ENCODE measurements at regions not wholly inside any gene's neighbourhood (a gene's known extent, or its start where the extent isn't known, plus 50 kb on each side); places are given as distances from the start of the nearest gene placed in this dataset.

DNA sequence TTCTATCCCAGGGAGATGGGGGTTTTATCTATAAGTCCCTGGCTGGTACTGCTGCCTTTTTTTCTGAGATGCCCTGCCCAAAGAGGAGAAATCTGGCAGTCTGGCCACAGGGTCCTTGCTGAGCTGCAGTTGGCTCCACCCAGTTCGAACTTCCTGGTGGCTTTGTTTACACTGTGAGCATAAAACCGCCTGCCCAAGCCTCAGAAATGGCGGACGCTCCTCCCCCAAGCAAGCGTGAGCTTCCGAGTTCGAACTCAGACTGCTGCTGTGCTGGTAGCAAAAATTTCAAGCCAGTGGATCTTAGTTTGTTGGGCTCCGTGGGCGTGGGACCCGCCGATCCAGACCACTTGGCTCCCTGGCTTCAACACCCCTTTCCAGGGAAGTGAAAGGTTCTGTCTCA is 126.8 kb upstream of the SUCLG2 start:
- no peak for TF ChIP-seq POLR2AphosphoS5 (IDR thresholded peaks at IDR 0.05; ENCODE audit: borderline replicate concordance, low read depth, low read length)
- TF ChIP-seq FOXP2 (optimal IDR thresholded peaks at IDR 0.05; ENCODE audit: control extremely low read depth, extremely low read length, insufficient read depth), result no peak
- no peak for TF ChIP-seq EZH2 (IDR thresholded peaks at IDR 0.05)
